ENCODE measurements at regions not wholly inside any gene's neighbourhood (a gene's known extent, or its start where the extent isn't known, plus 50 kb on each side); places are given as distances from the start of the nearest gene placed in this dataset.
"Not testable (repeated sequence)": the region's sequence is repeated elsewhere in the genome, so short reads cannot be mapped to it uniquely, and the experiment has no call there.

GRCh38 chr13:76292031-76292430 lies 594.2 kb downstream of the KCTD12 start:
- WGBS = 92% methylated on average over 3 of the region's 3 CpGs
- no peak for DNase-seq (ENCODE audit: extremely low spot score)
- H3K9me3 ChIP-seq = no peaks in the 10 kb centered on the region
- no peaks in the 10 kb centered on the region for H3K27me3 ChIP-seq
- peaks cover 0 to 19% (median 3%) of the 10 kb centered on the region in 4 donors for H3K4me1 ChIP-seq
- intact Hi-C loops (cut with DNase I) = no loop called here
- H3K4me3 ChIP-seq = no peak overlapping the region
- no peak for TF ChIP-seq EP300 (IDR thresholded peaks at IDR 0.05)
- no peak for TF ChIP-seq CTCF (IDR thresholded peaks at IDR 0.05)
- no peak for TF ChIP-seq POLR2AphosphoS5 (IDR thresholded peaks at IDR 0.05)
- no peak for TF ChIP-seq POLR2A (IDR thresholded peaks at IDR 0.05; ENCODE audit: low read depth)
- no peaks in the 10 kb centered on the region for H3K36me3 ChIP-seq
- H3K27ac ChIP-seq (replicated peaks in 1 of 4) = no peak overlapping the region

- no peaks in the 10 kb centered on the region for H3K27me3 ChIP-seq
- TF ChIP-seq CTCF (IDR thresholded peaks at IDR 0.05) (no peak), EP300 (IDR thresholded peaks at IDR 0.05) (no peak), POLR2AphosphoS5 (IDR thresholded peaks at IDR 0.05) (no peak), POLR2A (IDR thresholded peaks at IDR 0.05; ENCODE audit: low read depth) (no peak)
- peaks cover 0 to 6% (median 0%) of the 10 kb centered on the region in 4 donors for H3K9me3 ChIP-seq
- H3K36me3 ChIP-seq = no peaks in the 10 kb centered on the region
- H3K27ac ChIP-seq (replicated peaks in 1 of 4) = no peak overlapping the region
- peaks cover 0 to 33% (median 3%) of the 10 kb centered on the region in 4 donors for H3K4me1 ChIP-seq
- no peak for DNase-seq (ENCODE audit: extremely low spot score)
- H3K4me3 ChIP-seq = no peak overlapping the region
- intact Hi-C loops (cut with DNase I) = no loop called here
Observed at GRCh38 chr13:76289558-76289957, 596.6 kb downstream of the KCTD12 start.

GRCh38 chr13:76286178-76286577 lies 600.0 kb downstream of the KCTD12 start:
- DNase-seq (ENCODE audit: extremely low spot score) = no peak
- intact Hi-C loops (cut with DNase I) = no loop called here
- TF ChIP-seq CTCF (IDR thresholded peaks at IDR 0.05) (no peak), EP300 (IDR thresholded peaks at IDR 0.05) (no peak), POLR2AphosphoS5 (IDR thresholded peaks at IDR 0.05) (no peak), POLR2A (IDR thresholded peaks at IDR 0.05; ENCODE audit: low read depth) (no peak)
- Histone ChIP-seq H3K36me3 (no peaks in the 10 kb centered on the region), H3K27ac (replicated peaks in 1 of 4) (peak overlapping the region in 2 of 4 donors; percentile 15 to 39), H3K4me1 (peaks cover 0 to 21% (median 0%) of the 10 kb centered on the region in 4 donors), H3K27me3 (no peaks in the 10 kb centered on the region), H3K4me3 (no peak overlapping the region), H3K9me3 (peaks cover 0 to 6% (median 0%) of the 10 kb centered on the region in 4 donors)
- 60% methylated on average over 4 of the region's 4 CpGs for WGBS

- intact Hi-C loops (cut with DNase I) = no loop called here
- Histone ChIP-seq H3K9me3 (peaks cover 0 to 6% (median 0%) of the 10 kb centered on the region in 4 donors), H3K27ac (replicated peaks in 1 of 4) (peak overlapping the region in 1 of 4 donors; percentile 39), H3K4me1 (peaks cover 0 to 21% (median 0%) of the 10 kb centered on the region in 4 donors), H3K36me3 (no peaks in the 10 kb centered on the region), H3K27me3 (no peaks in the 10 kb centered on the region), H3K4me3 (no peak overlapping the region)
- no peak for DNase-seq (ENCODE audit: extremely low spot score)
- 88% methylated on average over 6 of the region's 6 CpGs for WGBS
- no peak for TF ChIP-seq POLR2AphosphoS5 (IDR thresholded peaks at IDR 0.05)
Observed at GRCh38 chr13:76285463-76285862, 600.7 kb downstream of the KCTD12 start.

GRCh38 chr13:76279766-76280165 lies 606.4 kb downstream of the KCTD12 start:
- intact Hi-C loops (cut with DNase I); H3K36me3 ChIP-seq; H3K4me1 ChIP-seq; H3K27ac ChIP-seq (replicated peaks in 1 of 4); DNase-seq (ENCODE audit: extremely low spot score); H3K9me3 ChIP-seq; H3K27me3 ChIP-seq; H3K4me3 ChIP-seq: not testable (repeated sequence)
- 73% methylated on average over 1 of the region's 1 CpG for WGBS

- H3K4me3 ChIP-seq = no peak overlapping the region
- TF ChIP-seq POLR2A (IDR thresholded peaks at IDR 0.05; ENCODE audit: low read depth) = no peak
- no peak for TF ChIP-seq CTCF (IDR thresholded peaks at IDR 0.05)
- TF ChIP-seq POLR2AphosphoS5 (IDR thresholded peaks at IDR 0.05) = no peak
- no peak for TF ChIP-seq EP300 (IDR thresholded peaks at IDR 0.05)
- no peaks in the 10 kb centered on the region for H3K36me3 ChIP-seq
- no peak overlapping the region for H3K27ac ChIP-seq (replicated peaks in 1 of 4)
- no peak for DNase-seq (ENCODE audit: extremely low spot score)
- no peaks in the 10 kb centered on the region for H3K9me3 ChIP-seq
- intact Hi-C loops (cut with DNase I) = no loop called here
- no peaks in the 10 kb centered on the region for H3K27me3 ChIP-seq
- H3K4me1 ChIP-seq = peaks cover 0 to 6% (median 2%) of the 10 kb centered on the region in 4 donors
- 80% methylated on average over 2 of the region's 2 CpGs for WGBS
Observed at GRCh38 chr13:76271728-76272232, 614.4 kb downstream of the KCTD12 start.

GRCh38 chr13:76268307-76268706 lies 617.9 kb downstream of the KCTD12 start:
- 96% methylated on average over 4 of the region's 4 CpGs for WGBS
- H3K9me3 ChIP-seq; DNase-seq (ENCODE audit: extremely low spot score); H3K4me3 ChIP-seq; H3K27me3 ChIP-seq; H3K36me3 ChIP-seq; H3K27ac ChIP-seq (replicated peaks in 1 of 4); intact Hi-C loops (cut with DNase I): not testable (repeated sequence)
- H3K4me1 ChIP-seq = peaks cover 0 to 16% (median 5%) of the 10 kb centered on the region in 4 donors
